ENCODE measurements at regions not wholly inside any gene's neighbourhood (a gene's known extent, or its start where the extent isn't known, plus 50 kb on each side); places are given as distances from the start of the nearest gene placed in this dataset.

DNA sequence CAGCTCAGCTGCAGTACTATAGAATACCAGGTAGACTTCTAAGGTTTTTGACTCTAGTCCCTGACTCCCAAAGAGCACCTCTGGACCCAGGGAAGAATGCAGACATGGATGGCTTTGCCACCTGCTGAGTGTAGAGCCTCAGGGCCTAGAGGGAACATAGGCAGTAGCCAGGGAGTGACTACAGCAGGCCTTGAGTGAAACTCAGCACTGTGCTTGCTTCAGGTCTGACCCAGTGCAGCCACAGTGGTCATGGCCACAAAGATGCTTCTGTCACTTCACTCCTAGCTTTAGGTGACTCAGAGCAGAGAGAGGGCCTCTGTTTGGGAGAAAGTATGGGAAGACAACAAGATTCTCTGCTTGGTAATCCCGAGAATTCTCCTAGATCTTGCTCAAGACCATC lies 162.2 kb upstream of the ITGA4 start:
- Histone ChIP-seq H3K36me3 (ENCODE audit: control insufficient read depth, insufficient read depth, low read length) (no peaks in the 10 kb centered on the region), H3K9me3 (replicated peaks; ENCODE audit: control insufficient read depth, low read depth, low read length) (peaks cover 2% of the 10 kb centered on the region), H3K27me3 (ENCODE audit: control insufficient read depth, insufficient read depth, low read length) (no peaks in the 10 kb centered on the region), H3K4me1 (ENCODE audit: control insufficient read depth, insufficient read depth, low read length) (no peaks in the 10 kb centered on the region), H3K4me3 (ENCODE audit: low read length) (no peak overlapping the region), H3K27ac (ENCODE audit: low read length) (no peak overlapping the region)
- WGBS (ENCODE audit: insufficient coverage) = 86% methylated on average over 1 of the region's 1 CpG
- no peak for DNase-seq

DNA sequence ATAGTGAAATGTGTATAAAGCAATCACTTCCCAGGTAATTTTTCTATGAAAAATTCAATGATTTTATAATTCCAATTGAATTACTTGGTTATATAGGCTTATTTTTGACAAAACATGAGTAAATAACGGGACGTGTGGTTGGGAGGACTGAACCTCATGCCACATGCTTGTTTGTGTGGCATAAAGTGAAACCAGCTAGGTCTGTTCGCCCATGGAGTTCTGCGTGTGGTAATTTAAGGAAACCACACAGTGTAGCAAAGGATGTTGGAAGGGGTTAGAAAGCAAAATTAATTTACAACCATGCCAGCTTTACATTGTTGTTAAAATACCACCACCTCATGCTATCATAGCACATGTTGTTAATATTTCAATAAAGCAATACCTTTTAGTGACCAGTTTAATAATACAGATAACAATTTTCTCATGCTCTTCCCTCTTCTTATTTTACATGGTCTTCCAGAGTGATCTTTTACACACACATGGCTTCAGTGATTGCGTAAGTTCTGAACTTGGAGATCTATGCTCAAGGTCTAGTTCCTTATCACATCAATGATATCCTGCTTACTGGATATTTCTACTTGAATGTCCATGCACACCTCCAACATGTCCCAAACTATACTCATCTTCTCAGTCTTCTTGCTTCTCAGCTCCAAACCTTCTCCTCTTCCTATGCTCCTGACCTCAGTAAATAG lies 156.4 kb upstream of the ITGA4 start:
- 89% methylated on average over 1 of the region's 5 CpGs for WGBS (ENCODE audit: insufficient coverage)
- no peak overlapping the region for H3K27ac ChIP-seq (ENCODE audit: low read length)

DNA sequence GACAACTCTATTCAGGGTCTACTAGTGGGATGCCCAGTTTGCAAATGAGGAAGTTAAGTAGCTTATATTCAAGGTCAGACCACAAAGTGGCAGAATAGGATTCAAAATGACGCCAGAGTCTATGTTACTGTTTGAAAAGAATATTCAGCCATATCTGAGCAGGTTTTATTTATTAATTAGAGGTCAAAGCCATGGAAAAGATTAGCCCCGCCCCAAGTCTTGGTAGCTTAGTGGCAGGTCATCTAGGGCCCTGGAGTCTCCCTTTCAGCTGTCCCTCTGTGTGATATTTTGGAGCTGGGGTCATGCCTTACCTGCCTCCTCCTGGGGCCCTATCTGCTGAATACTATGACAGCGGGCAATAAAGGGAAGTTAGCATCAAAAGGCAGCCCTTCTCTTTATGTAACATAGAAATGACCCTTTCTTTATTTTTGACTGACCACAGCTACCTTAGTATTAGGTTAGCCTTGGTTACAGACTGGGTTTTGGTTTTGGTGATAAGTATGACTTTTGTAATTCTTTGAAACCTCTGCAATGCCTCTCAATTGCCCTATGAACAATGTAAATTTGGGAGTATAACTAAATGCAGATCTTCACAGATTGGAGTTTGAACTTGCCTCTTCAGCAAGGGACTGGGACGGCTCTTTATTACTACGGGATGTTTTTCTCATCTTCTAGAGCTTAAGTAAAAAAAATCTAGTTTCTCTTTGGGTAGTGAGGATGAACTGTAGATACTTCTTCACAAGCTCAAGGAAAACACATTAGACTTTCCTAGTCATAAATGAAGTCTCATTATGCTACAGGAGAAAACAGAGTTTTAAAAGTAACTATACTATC lies 153.0 kb upstream of the ITGA4 start:
- no peak overlapping the region for H3K4me3 ChIP-seq (ENCODE audit: low read length)
- H3K27ac ChIP-seq (ENCODE audit: low read length) = no peak overlapping the region
- H3K9me3 ChIP-seq (replicated peaks; ENCODE audit: control insufficient read depth, low read depth, low read length) = no peaks in the 10 kb centered on the region
- DNase-seq = peak; percentile 28
- 60% methylated on average over 1 of the region's 5 CpGs for WGBS (ENCODE audit: insufficient coverage)
- no peaks in the 10 kb centered on the region for H3K27me3 ChIP-seq (ENCODE audit: control insufficient read depth, insufficient read depth, low read length)
- no peaks in the 10 kb centered on the region for H3K36me3 ChIP-seq (ENCODE audit: control insufficient read depth, insufficient read depth, low read length)
- peaks cover 3% of the 10 kb centered on the region for H3K4me1 ChIP-seq (ENCODE audit: control insufficient read depth, insufficient read depth, low read length)

More for the DNA sequence above, 156.4 kb upstream of the ITGA4 start:
- no peak overlapping the region for H3K4me3 ChIP-seq (ENCODE audit: low read length)
- DNase-seq = no peak
- H3K36me3 ChIP-seq (ENCODE audit: control insufficient read depth, insufficient read depth, low read length) = no peaks in the 10 kb centered on the region
- peaks cover 3% of the 10 kb centered on the region for H3K4me1 ChIP-seq (ENCODE audit: control insufficient read depth, insufficient read depth, low read length)
- H3K9me3 ChIP-seq (replicated peaks; ENCODE audit: control insufficient read depth, low read depth, low read length) = no peaks in the 10 kb centered on the region
- H3K27me3 ChIP-seq (ENCODE audit: control insufficient read depth, insufficient read depth, low read length) = no peaks in the 10 kb centered on the region

DNA sequence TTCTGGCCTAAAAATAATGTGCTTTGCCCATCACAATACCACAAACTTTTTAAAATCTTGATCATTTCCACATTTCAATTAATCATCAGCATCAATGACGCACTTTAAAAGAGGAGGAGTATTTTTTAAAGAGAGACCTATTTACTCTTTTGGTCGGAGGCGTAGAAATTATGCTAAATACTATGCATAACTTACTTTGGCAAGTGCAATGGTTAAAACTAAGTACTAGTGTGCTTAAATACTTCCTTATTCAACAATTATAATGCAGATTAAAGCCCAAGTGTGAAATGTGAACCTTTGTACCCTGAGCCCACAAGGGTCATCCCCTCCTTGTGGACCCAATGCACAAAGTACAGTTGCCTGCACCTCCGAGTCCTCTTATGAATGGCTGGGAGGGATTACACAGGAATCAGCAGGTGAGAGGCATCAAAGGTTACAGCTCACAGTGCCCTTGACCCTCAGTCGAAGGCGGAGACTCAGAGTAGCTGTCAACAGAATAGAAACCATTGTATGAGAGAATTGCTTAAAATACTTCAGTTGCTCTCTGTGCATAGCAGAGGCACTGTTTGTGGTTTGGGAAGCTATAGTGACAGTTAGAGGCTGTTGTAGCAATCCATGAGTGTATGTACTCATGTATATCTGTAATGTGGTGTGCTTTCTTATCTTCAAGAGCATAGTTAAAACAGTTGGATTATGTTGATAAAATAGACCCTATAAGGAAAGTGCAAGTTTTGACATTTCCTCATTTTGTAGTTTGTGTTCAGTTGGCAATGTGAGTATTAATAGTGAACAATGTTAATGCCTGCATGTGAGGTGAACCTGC lies 151.7 kb upstream of the ITGA4 start:
- Histone ChIP-seq H3K9me3 (replicated peaks; ENCODE audit: control insufficient read depth, low read depth, low read length) (no peaks in the 10 kb centered on the region), H3K27me3 (ENCODE audit: control insufficient read depth, insufficient read depth, low read length) (no peaks in the 10 kb centered on the region), H3K4me3 (ENCODE audit: low read length) (no peak overlapping the region), H3K4me1 (ENCODE audit: control insufficient read depth, insufficient read depth, low read length) (peaks cover 3% of the 10 kb centered on the region), H3K36me3 (ENCODE audit: control insufficient read depth, insufficient read depth, low read length) (no peaks in the 10 kb centered on the region), H3K27ac (ENCODE audit: low read length) (peak overlapping the region; percentile 11)
- peak; percentile 24 for DNase-seq
- WGBS (ENCODE audit: insufficient coverage) = 56% methylated on average over 2 of the region's 6 CpGs

DNA sequence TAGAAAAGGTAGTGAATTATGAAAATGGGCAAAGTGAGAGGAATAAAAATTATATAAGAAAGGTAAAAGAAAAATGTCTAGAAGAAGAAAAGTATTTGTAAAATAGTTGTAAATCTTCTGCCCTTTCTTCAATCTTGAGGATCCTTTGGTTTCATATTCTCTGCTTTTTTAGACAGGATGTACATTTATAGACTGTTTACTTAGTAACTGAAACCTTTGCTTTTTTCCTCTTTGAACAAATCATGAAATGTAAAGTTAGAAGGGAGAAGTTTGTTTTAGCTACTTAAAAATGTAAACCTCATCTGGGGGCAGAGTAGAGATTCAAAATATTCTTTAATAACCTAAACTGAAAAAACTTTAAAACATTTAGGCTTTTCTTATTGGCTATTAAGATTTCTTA lies 150.4 kb upstream of the ITGA4 start:
- no peaks in the 10 kb centered on the region for H3K9me3 ChIP-seq (replicated peaks; ENCODE audit: control insufficient read depth, low read depth, low read length)
- peaks cover 3% of the 10 kb centered on the region for H3K4me1 ChIP-seq (ENCODE audit: control insufficient read depth, insufficient read depth, low read length)
- no peak overlapping the region for H3K4me3 ChIP-seq (ENCODE audit: low read length)

DNA sequence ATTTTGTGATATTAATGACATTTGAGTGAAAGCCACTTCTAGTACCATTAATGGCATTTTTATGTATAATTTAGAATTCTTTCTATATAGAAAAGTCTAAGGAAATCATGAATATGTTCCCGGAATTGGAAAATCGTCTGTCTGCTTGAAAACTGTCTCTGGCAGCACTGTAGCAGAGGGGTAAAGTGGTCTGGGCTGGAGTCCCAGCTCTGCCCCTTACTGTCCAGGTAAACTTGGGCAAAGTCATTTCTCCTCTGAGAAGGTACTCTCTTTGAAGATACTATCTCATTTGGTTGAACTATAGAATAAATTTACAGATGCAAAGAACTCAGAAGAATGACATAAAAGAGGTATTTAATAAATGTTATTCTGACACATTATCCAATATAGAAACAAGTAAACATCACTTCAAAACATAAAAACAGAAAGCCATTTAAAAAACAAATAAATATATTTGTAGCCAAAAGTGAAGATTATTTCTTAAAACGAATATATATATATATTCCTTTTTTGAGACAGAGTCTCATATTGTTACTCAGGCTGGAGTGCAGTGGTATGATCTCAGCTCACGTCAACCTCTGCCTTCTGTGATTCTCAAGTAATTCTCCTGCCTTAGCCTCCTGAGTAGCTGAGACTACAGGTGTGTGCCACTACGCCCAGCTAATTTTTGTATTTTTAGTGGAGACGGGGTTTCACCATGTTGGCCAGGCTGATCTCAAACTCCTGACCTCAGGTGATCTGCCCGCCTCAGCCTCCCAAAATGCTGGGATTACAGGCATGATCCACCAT lies 149.8 kb upstream of the ITGA4 start:
- Histone ChIP-seq H3K36me3 (ENCODE audit: control insufficient read depth, insufficient read depth, low read length) (no peaks in the 10 kb centered on the region), H3K27ac (ENCODE audit: low read length) (no peak overlapping the region), H3K27me3 (ENCODE audit: control insufficient read depth, insufficient read depth, low read length) (no peaks in the 10 kb centered on the region), H3K4me1 (ENCODE audit: control insufficient read depth, insufficient read depth, low read length) (peaks cover 3% of the 10 kb centered on the region), H3K4me3 (ENCODE audit: low read length) (no peak overlapping the region), H3K9me3 (replicated peaks; ENCODE audit: control insufficient read depth, low read depth, low read length) (no peaks in the 10 kb centered on the region)
- WGBS (ENCODE audit: insufficient coverage) = 82% methylated on average over 4 of the region's 7 CpGs
- DNase-seq = no peak

More for the DNA sequence above, 150.4 kb upstream of the ITGA4 start:
- H3K27ac ChIP-seq (ENCODE audit: low read length) = no peak overlapping the region
- H3K27me3 ChIP-seq (ENCODE audit: control insufficient read depth, insufficient read depth, low read length) = no peaks in the 10 kb centered on the region
- peak; percentile 28 for DNase-seq
- H3K36me3 ChIP-seq (ENCODE audit: control insufficient read depth, insufficient read depth, low read length) = no peaks in the 10 kb centered on the region

DNA sequence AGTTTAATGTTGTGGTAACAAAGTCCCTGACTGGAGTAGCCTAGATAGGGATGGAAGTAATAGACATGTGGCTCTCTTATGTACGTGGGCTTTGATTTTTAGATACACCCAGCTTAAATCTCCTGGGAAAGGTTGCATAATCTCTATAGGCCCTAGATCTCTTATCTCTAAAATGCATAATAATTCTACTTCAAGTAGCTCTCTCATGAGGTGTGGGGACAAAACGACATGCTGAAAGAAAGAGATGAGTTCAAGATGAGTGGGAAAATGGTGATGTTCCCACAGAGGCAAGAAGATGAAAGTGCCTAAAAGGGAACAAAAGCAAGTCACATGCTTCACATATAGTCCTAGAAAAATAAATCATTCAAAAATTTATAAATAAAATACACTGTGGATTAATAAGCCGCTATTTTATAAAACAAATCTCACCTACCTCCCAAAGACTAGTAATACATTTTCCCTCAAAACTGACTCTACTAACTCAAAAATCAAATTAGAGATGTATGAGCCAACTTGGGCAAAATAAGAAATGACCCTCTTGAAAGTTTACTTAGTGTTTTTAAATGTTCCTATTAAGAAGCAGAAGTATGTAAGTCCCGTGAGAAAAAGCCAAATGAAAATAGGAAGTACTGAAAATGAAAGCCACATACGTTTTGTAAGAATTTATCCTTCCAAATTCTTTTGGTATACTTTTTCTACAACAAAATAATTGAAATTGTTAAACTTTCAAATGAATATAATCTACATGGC lies 148.2 kb upstream of the ITGA4 start:
- no CpG with 5 or more reads among the region's 5 CpGs for WGBS (ENCODE audit: insufficient coverage)
- peak; percentile 37 for DNase-seq
- Histone ChIP-seq H3K4me1 (ENCODE audit: control insufficient read depth, insufficient read depth, low read length) (peaks cover 3% of the 10 kb centered on the region), H3K27ac (ENCODE audit: low read length) (no peak overlapping the region), H3K27me3 (ENCODE audit: control insufficient read depth, insufficient read depth, low read length) (no peaks in the 10 kb centered on the region), H3K36me3 (ENCODE audit: control insufficient read depth, insufficient read depth, low read length) (no peaks in the 10 kb centered on the region), H3K4me3 (ENCODE audit: low read length) (no peak overlapping the region), H3K9me3 (replicated peaks; ENCODE audit: control insufficient read depth, low read depth, low read length) (no peaks in the 10 kb centered on the region)

DNA sequence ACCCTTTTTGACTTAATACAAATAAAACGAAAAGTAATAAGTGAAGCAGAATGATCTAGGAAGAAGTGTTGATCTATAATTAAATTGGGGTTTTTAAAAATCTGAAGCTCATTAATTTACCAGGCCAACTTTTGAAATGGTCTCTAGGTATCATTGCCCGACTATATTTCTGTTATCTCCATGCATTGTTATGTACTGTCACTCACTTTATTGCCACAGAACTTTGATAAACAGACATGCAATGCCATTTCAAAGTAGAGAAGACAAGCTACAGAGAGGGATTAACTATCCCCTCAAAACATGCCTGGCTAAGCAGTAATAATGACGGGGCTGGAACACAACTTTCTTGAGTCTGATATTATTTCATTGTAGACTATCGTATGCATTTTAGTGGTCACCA lies 147.6 kb upstream of the ITGA4 start:
- no CpG with 5 or more reads among the region's 4 CpGs for WGBS (ENCODE audit: insufficient coverage)
- no peak overlapping the region for H3K27ac ChIP-seq (ENCODE audit: low read length)
- H3K4me1 ChIP-seq (ENCODE audit: control insufficient read depth, insufficient read depth, low read length) = no peaks in the 10 kb centered on the region
- no peaks in the 10 kb centered on the region for H3K27me3 ChIP-seq (ENCODE audit: control insufficient read depth, insufficient read depth, low read length)
- no peak for DNase-seq
- no peak overlapping the region for H3K4me3 ChIP-seq (ENCODE audit: low read length)
- H3K36me3 ChIP-seq (ENCODE audit: control insufficient read depth, insufficient read depth, low read length) = no peaks in the 10 kb centered on the region
- no peaks in the 10 kb centered on the region for H3K9me3 ChIP-seq (replicated peaks; ENCODE audit: control insufficient read depth, low read depth, low read length)

DNA sequence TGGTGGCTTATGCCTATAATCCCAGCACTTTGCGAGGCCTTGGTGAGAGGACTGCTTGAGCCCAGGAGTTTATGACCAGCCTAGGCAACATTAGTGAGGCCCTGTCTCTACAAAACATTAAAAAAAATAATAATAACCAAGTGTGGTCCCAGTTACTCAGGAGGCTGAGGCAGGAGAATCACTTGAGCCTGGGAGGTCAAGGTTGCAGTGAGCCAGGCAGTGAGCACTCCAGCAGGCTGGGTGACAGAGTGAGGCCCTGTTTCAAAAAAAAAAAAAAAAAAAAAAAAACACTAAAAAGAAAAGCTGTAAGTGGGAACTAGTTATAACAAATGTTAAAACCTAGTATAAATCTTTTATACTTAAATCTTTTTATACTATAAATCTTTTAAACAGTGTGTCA lies 146.2 kb upstream of the ITGA4 start:
- no peaks in the 10 kb centered on the region for H3K27me3 ChIP-seq (ENCODE audit: control insufficient read depth, insufficient read depth, low read length)
- no peaks in the 10 kb centered on the region for H3K36me3 ChIP-seq (ENCODE audit: control insufficient read depth, insufficient read depth, low read length)
- DNase-seq = no peak
- H3K27ac ChIP-seq (ENCODE audit: low read length) = no peak overlapping the region
- no CpG with 5 or more reads among the region's 1 CpG for WGBS (ENCODE audit: insufficient coverage)
- no peaks in the 10 kb centered on the region for H3K4me1 ChIP-seq (ENCODE audit: control insufficient read depth, insufficient read depth, low read length)
- H3K4me3 ChIP-seq (ENCODE audit: low read length) = no peak overlapping the region
- no peaks in the 10 kb centered on the region for H3K9me3 ChIP-seq (replicated peaks; ENCODE audit: control insufficient read depth, low read depth, low read length)
